Fibroblast of lung (primary cell): ENCODE measurements at regions not wholly inside any gene's neighbourhood (a gene's known extent, or its start where the extent isn't known, plus 50 kb on each side); places are given as distances from the start of the nearest gene placed in this dataset.

Experiments
- EZH2 ChIP-seq: IDR thresholded peaks from 2 replicates; pipeline ENCODE4 v1.5.1; 2012; ENCODE audit warnings: low read length, control low read depth, mild to moderate bottlenecking; ENCODE audit errors: missing control alignments
- TF ChIP-seq, protein P1 (sequence below), 2 donors: IDR thresholded peaks in 1 of 2; conservative IDR thresholded peaks in 1 of 2; 1 replicate in 1 of 2; 2 replicates in 1 of 2; pipeline ENCODE4 v1.5.1; 2011 to 2012; ENCODE audit warnings: low read length in 2 of 2, control low read depth in 1 of 2, inconsistent platforms in 1 of 2, low read depth in 1 of 2, mild to moderate bottlenecking in 1 of 2

DNA sequence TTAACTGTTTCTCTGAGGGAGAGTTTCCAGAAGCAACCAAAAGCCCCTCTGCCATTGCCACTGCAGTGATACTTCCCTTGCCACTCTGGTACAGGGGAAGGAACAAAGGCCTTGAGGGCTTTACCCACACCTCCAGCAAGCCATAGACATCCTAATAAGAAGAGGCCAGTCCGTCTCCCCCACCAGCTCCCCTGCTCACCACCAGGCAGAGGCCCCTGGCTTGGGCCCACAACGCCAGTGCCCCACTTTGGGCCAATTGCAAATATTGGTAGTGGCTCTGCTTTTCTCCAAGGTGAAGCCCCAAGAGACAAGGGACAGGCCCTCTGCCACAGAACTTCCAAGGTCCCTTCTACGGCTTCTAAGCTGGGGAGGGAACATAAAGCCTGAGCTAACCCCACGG lies 833.0 kb downstream of the DACH1 start:
- TF ChIP-seq, protein P1, sequence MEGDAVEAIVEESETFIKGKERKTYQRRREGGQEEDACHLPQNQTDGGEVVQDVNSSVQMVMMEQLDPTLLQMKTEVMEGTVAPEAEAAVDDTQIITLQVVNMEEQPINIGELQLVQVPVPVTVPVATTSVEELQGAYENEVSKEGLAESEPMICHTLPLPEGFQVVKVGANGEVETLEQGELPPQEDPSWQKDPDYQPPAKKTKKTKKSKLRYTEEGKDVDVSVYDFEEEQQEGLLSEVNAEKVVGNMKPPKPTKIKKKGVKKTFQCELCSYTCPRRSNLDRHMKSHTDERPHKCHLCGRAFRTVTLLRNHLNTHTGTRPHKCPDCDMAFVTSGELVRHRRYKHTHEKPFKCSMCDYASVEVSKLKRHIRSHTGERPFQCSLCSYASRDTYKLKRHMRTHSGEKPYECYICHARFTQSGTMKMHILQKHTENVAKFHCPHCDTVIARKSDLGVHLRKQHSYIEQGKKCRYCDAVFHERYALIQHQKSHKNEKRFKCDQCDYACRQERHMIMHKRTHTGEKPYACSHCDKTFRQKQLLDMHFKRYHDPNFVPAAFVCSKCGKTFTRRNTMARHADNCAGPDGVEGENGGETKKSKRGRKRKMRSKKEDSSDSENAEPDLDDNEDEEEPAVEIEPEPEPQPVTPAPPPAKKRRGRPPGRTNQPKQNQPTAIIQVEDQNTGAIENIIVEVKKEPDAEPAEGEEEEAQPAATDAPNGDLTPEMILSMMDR (conservative IDR thresholded peaks at IDR 0.05 in 1 of 2, IDR thresholded peaks at IDR 0.05 in 1 of 2; ENCODE audit: low read depth in 1 of 2, low read length in 2 of 2): no peak
- TF ChIP-seq EZH2: no peak
